Esophagus squamous epithelium (tissue), 4 donors: ENCODE measurements at regions not wholly inside any gene's neighbourhood (a gene's known extent, or its start where the extent isn't known, plus 50 kb on each side); places are given as distances from the start of the nearest gene placed in this dataset.

Experiments
- CTCF ChIP-seq, 6 experiments: fragments of 450-650 bp in 4 of 6; fragments of 200-600 bp in 2 of 6; sonication (generic) in 2 of 6; IDR thresholded peaks; one replicate each; pipeline ENCODE4 v1.5.1; 2016 to 2019; ENCODE audit warnings: antibody characterized with exemption in 6 of 6, mild to moderate bottlenecking in 4 of 6, moderate library complexity in 4 of 6
- POLR2A ChIP-seq, 4 donors: fragments of 450-650 bp; IDR thresholded peaks; one replicate each; pipeline ENCODE4 v1.6.1; 2017; ENCODE audit warnings: antibody characterized with exemption in 4 of 4, mild to moderate bottlenecking in 4 of 4, moderate library complexity in 3 of 4

GRCh38 chr5:171606414-171607024 is 179.1 kb upstream of the SMIM23 start:
- TF ChIP-seq CTCF (IDR thresholded peaks at IDR 0.05) (peak in 3 of 6 experiments; percentile 7 to 47 (median 12)), POLR2A (IDR thresholded peaks at IDR 0.05) (no peak)
